Activated CD4-positive, alpha-beta T cell treated with anti-CD3 and anti-CD28 coated beads, Interleukin-2, amount 10 ng/mL, durations not matched to agents 24 days and 14 days (primary cell): ENCODE measurements at regions not wholly inside any gene's neighbourhood (a gene's known extent, or its start where the extent isn't known, plus 50 kb on each side); places are given as distances from the start of the nearest gene placed in this dataset.
"Not testable (repeated sequence)": the region's sequence is repeated elsewhere in the genome, so short reads cannot be mapped to it uniquely, and the experiment has no call there.

ENCODE experiments used
- DNase-seq: peaks from one replicate; pipeline ENCODE4 v3.0.0; 2022
- H3K27ac Mint-ChIP-seq: one replicate; pipeline ENCODE4 v1.8.0; 2022; ENCODE audit warnings: mild to moderate bottlenecking, mixed read lengths
- H3K27me3 Mint-ChIP-seq: one replicate; pipeline ENCODE4 v1.8.0; 2022; ENCODE audit warnings: mixed read lengths
- H3K36me3 Mint-ChIP-seq: one replicate; pipeline ENCODE4 v1.8.0; 2022; ENCODE audit warnings: low read depth, mild to moderate bottlenecking, mixed read lengths
- H3K4me1 Mint-ChIP-seq: one replicate; pipeline ENCODE4 v1.8.0; 2021; ENCODE audit warnings: mixed read lengths
- H3K4me3 Mint-ChIP-seq: one replicate; pipeline ENCODE4 v1.8.0; 2022; ENCODE audit warnings: mild to moderate bottlenecking, moderate library complexity, mixed read lengths
- H3K9me3 Mint-ChIP-seq: one replicate; pipeline ENCODE4 v1.8.0; 2021; ENCODE audit warnings: mixed read lengths
- intact Hi-C: fragments of 100-400 bp; cut with micrococcal nuclease; formaldehyde crosslinking; loops from one replicate; pipeline ENCODE4 v1.15.1; 2023

- Mint-ChIP-seq H3K4me1 (no peaks in the 10 kb centered on the region), H3K9me3 (no peaks in the 10 kb centered on the region), H3K4me3 (no peak overlapping the region), H3K27me3 (no peaks in the 10 kb centered on the region), H3K27ac (no peak overlapping the region), H3K36me3 (no peaks in the 10 kb centered on the region)
- DNase-seq, result no peak
- intact Hi-C loops, result no loop called here
Measured at GRCh38 chrX:148080593-148080992, 99.5 kb downstream of the FMR1NB start.

DNA sequence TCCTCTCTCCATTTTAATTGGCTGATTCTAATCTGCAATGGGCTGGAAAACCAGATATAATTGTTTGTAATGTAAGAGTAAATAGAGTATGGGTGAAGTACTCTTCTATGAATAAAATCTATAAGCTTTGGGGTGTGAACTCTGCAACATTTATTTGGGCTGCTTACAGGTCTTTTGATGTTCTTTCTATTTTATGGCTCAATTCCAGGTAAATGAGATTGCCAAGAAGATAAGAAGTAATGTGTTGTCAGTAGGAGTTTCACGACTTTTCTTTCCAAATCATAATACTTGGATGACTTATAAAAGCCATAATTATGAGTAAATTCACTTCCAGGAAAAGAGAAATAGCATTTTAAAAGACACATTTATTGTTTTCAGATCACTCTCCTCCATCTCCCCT lies 103.5 kb downstream of the FMR1NB start:
- Mint-ChIP-seq H3K27ac (no peak overlapping the region), H3K4me3 (no peak overlapping the region), H3K27me3 (no peaks in the 10 kb centered on the region), H3K4me1 (no peaks in the 10 kb centered on the region), H3K9me3 (no peaks in the 10 kb centered on the region), H3K36me3 (no peaks in the 10 kb centered on the region)
- DNase-seq, result no peak
- intact Hi-C loops, result no loop called here

DNA sequence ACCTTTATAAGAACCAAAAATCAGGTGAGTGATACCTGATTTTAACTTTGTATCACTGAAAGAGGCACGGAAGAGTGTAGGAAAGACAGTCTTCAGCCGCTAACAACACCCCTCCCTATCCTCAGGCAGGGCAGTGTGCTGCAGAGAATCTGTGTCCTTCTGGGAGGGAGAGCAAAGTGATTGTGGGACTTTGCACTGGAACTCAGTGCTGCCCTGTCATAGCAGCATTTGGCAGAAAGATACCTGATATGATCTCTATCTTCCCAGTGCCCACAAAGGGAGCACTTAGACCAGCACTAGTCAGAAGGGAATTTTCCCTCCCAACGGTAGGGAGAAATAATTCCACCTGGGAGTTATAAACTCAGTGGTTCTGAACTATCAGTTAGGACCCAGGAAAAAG lies 139.0 kb downstream of the FMR1NB start:
- H3K4me1 Mint-ChIP-seq, result no peaks in the 10 kb centered on the region
- H3K27ac Mint-ChIP-seq, result no peak overlapping the region
- no peaks in the 10 kb centered on the region for H3K36me3 Mint-ChIP-seq
- H3K4me3 Mint-ChIP-seq, result no peak overlapping the region
- no peaks in the 10 kb centered on the region for H3K27me3 Mint-ChIP-seq
- H3K9me3 Mint-ChIP-seq, result peaks cover 7% of the 10 kb centered on the region
- no peak for DNase-seq
- intact Hi-C loops, result no loop called here

DNA sequence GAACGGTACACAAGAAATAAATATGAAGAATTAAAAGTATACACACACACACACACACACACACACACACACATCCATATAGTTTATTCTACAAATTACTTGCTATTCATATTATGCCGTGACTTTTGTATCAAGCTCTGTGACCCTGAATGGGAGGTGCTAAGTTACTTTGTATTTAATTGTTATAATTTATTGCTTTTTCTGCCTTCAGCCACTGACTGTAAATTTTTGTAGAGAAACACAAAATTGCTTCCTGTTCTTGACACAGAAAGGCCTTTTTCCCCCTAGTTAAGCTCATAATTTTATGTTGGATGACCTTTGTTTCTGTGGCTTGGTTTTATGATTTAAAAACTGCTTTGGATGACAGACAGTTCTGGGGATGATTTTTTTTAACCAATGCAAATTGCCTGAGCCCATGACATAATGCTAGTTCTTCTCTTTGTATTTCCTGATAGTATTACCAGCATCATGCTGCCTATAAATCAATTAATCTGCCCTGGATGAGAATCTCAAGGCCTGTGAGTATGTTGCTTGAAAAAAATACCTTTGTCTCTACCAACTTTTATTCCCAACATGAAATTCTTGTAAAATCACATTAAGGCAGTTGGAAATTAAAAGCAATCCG lies 140.0 kb downstream of the FMR1NB start:
- no peak overlapping the region for H3K4me3 Mint-ChIP-seq
- intact Hi-C loops, result no loop called here
- no peak overlapping the region for H3K27ac Mint-ChIP-seq
- H3K27me3 Mint-ChIP-seq, result no peaks in the 10 kb centered on the region
- no peaks in the 10 kb centered on the region for H3K4me1 Mint-ChIP-seq
- DNase-seq, result no peak
- H3K9me3 Mint-ChIP-seq, result peaks cover 4% of the 10 kb centered on the region
- H3K36me3 Mint-ChIP-seq, result no peaks in the 10 kb centered on the region

- H3K27ac Mint-ChIP-seq, H3K4me3 Mint-ChIP-seq, H3K4me1 Mint-ChIP-seq, DNase-seq, H3K36me3 Mint-ChIP-seq, H3K27me3 Mint-ChIP-seq, H3K9me3 Mint-ChIP-seq, intact Hi-C loops: not testable (repeated sequence)
Measured at GRCh38 chrX:148128872-148129505, 147.9 kb downstream of the FMR1NB start.

GRCh38 chrX:148133105-148133725 lies 152.1 kb downstream of the FMR1NB start:
- H3K4me3 Mint-ChIP-seq, result no peak overlapping the region
- H3K27ac Mint-ChIP-seq, result no peak overlapping the region
- H3K9me3 Mint-ChIP-seq, result no peaks in the 10 kb centered on the region
- intact Hi-C loops, result loop anchor here (5.0 kb wide), 2 partner anchors 1154 to 1339 kb away; no protein-coding TSS in a partner anchor
- no peaks in the 10 kb centered on the region for H3K4me1 Mint-ChIP-seq
- no peaks in the 10 kb centered on the region for H3K36me3 Mint-ChIP-seq
- DNase-seq, result no peak
- H3K27me3 Mint-ChIP-seq, result no peaks in the 10 kb centered on the region

- no peaks in the 10 kb centered on the region for H3K9me3 Mint-ChIP-seq
- H3K36me3 Mint-ChIP-seq, result no peaks in the 10 kb centered on the region
- no peak overlapping the region for H3K27ac Mint-ChIP-seq
- no peak overlapping the region for H3K4me3 Mint-ChIP-seq
- intact Hi-C loops, result loop anchor here (5.0 kb wide), 2 partner anchors 1153 to 1338 kb away; no protein-coding TSS in a partner anchor
- H3K4me1 Mint-ChIP-seq, result no peaks in the 10 kb centered on the region
- no peaks in the 10 kb centered on the region for H3K27me3 Mint-ChIP-seq
- DNase-seq, result no peak
Measured at GRCh38 chrX:148134578-148134977, 153.4 kb downstream of the FMR1NB start.

DNA sequence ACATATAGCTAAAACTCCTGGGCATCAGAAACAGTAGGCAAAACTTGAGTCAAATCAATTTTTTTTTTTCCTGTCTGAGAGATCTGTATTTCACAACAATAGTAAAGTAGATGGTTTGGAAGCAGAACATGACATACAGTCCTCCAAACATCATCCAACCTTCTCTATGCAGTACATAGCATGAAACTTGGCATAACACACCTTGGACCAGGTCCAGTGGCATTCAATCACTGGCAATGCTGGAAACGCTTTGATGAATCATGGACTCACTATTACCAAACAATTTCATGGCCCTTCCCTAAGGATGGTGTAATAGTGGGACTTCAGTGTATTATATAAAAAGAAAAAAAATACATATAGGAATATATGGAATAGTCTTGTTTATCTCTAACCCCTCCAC lies 154.6 kb downstream of the FMR1NB start:
- Mint-ChIP-seq H3K27ac (no peak overlapping the region), H3K4me1 (no peaks in the 10 kb centered on the region), H3K27me3 (no peaks in the 10 kb centered on the region), H3K4me3 (no peak overlapping the region), H3K36me3 (no peaks in the 10 kb centered on the region), H3K9me3 (peaks cover 4% of the 10 kb centered on the region)
- intact Hi-C loops, result no loop called here
- DNase-seq, result no peak

DNA sequence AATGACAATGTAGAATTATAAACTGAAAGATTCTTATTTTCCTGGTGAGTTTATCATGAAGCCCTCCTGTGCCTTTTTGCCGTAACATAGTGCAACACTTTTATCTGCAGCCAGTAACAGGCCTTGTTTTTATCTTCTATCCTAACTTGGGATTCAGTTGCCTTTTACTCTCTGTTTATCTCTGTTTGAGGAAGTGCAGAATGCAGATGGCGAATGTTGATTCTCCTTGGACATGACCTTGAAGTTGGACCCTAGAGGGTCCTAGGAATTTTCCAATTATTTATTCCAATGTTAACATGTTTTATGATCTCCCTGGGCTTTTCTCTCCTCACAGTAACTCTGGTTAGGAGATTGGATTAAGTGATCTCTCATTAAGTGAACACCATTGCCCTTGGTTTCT lies 165.0 kb downstream of the FMR1NB start:
- Mint-ChIP-seq H3K4me1 (no peaks in the 10 kb centered on the region), H3K9me3 (no peaks in the 10 kb centered on the region), H3K27ac (no peak overlapping the region), H3K36me3 (no peaks in the 10 kb centered on the region), H3K27me3 (no peaks in the 10 kb centered on the region), H3K4me3 (no peak overlapping the region)
- intact Hi-C loops, result no loop called here
- no peak for DNase-seq

DNA sequence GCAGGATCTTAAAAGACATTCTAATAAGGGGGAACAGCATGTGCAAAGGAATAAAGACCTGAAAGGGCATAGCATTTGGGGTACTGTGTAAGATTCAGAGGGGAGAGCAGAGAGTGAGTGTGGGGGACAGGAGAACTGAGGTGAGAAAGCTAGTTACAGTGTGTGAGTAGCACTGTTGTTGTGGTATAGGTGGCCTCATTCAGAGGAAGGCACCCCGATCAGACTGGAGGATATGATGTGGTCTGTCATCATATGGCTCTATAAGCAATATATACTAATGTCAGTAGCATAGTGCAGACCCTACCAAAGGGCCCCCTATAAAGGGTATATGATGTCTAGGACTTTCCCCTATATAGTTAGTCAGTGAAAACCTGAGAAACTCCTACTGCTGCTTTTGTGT lies 175.8 kb downstream of the FMR1NB start:
- intact Hi-C loops, result no loop called here
- no peak for DNase-seq
- H3K27me3 Mint-ChIP-seq, result no peaks in the 10 kb centered on the region
- H3K27ac Mint-ChIP-seq, result no peak overlapping the region
- no peak overlapping the region for H3K4me3 Mint-ChIP-seq
- peaks cover 9% of the 10 kb centered on the region for H3K9me3 Mint-ChIP-seq
- H3K4me1 Mint-ChIP-seq, result no peaks in the 10 kb centered on the region
- H3K36me3 Mint-ChIP-seq, result no peaks in the 10 kb centered on the region

GRCh38 chrX:148159796-148160195 lies 178.7 kb downstream of the FMR1NB start:
- Mint-ChIP-seq H3K4me3 (no peak overlapping the region), H3K9me3 (peaks cover 2% of the 10 kb centered on the region), H3K27me3 (no peaks in the 10 kb centered on the region), H3K36me3 (no peaks in the 10 kb centered on the region), H3K4me1 (no peaks in the 10 kb centered on the region), H3K27ac (no peak overlapping the region)
- intact Hi-C loops, result no loop called here
- DNase-seq, result no peak

GRCh38 chrX:148161701-148162100 lies 180.6 kb downstream of the FMR1NB start:
- intact Hi-C loops, result no loop called here
- no peaks in the 10 kb centered on the region for H3K36me3 Mint-ChIP-seq
- no peaks in the 10 kb centered on the region for H3K27me3 Mint-ChIP-seq
- DNase-seq, result no peak
- H3K4me3 Mint-ChIP-seq, result no peak overlapping the region
- no peaks in the 10 kb centered on the region for H3K9me3 Mint-ChIP-seq
- H3K4me1 Mint-ChIP-seq, result no peaks in the 10 kb centered on the region
- no peak overlapping the region for H3K27ac Mint-ChIP-seq

DNA sequence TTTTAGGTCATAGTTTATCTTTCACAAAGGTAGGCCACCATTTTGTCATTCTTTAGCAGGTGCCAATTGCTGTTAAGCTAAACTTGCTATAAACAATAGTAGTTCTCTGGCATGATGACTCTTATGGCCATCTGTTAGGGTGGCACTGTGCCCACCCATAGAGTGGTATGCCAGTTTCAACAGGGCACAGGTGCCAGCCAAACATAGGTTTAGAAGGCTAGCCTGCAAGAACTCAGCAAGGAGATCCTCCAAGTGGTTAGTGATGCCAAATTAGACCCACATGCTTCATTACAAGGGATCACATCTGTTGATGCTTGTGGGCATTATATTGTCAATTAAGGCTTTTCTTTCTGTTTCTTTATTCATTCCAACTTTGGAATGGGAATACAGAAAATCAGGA lies 204.5 kb downstream of the FMR1NB start:
- intact Hi-C loops, result no loop called here
- H3K27ac Mint-ChIP-seq, result no peak overlapping the region
- no peak for DNase-seq
- no peaks in the 10 kb centered on the region for H3K27me3 Mint-ChIP-seq
- no peaks in the 10 kb centered on the region for H3K36me3 Mint-ChIP-seq
- H3K9me3 Mint-ChIP-seq, result peaks cover 2% of the 10 kb centered on the region
- no peak overlapping the region for H3K4me3 Mint-ChIP-seq
- H3K4me1 Mint-ChIP-seq, result no peaks in the 10 kb centered on the region

DNA sequence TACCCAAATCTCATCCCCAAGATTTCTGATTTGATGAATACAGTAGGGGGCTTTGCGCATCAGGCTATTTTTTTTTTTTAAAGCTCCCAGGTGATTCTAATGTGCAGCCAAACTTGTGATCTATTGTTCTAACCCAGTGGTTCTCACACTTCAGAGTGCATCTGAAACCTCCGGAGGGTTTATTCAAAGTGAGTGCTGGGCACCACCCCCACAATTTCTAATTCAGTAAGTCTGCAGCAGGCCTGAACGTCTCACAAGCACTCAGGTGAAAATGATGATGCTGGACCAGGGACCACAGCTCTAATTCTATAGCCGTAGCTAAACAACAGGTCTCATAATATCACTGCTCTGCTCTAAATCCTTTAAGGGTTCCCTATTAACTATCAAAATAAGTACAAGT lies 211.4 kb downstream of the FMR1NB start:
- Mint-ChIP-seq H3K36me3 (no peaks in the 10 kb centered on the region), H3K4me3 (no peak overlapping the region), H3K27me3 (no peaks in the 10 kb centered on the region), H3K9me3 (peaks cover 3% of the 10 kb centered on the region), H3K4me1 (peaks cover 1% of the 10 kb centered on the region), H3K27ac (no peak overlapping the region)
- intact Hi-C loops, result no loop called here
- no peak for DNase-seq
